SKM-1 (cell line): ENCODE measurements at regions not wholly inside any gene's neighbourhood (a gene's known extent, or its start where the extent isn't known, plus 50 kb on each side); places are given as distances from the start of the nearest gene placed in this dataset.

Source experiments
- DNase-seq: peaks from one replicate; lab custom pipeline; 2025; ENCODE audit not compliant: unreplicated experiment; lab: John Stamatoyannopoulos, UW

DNA sequence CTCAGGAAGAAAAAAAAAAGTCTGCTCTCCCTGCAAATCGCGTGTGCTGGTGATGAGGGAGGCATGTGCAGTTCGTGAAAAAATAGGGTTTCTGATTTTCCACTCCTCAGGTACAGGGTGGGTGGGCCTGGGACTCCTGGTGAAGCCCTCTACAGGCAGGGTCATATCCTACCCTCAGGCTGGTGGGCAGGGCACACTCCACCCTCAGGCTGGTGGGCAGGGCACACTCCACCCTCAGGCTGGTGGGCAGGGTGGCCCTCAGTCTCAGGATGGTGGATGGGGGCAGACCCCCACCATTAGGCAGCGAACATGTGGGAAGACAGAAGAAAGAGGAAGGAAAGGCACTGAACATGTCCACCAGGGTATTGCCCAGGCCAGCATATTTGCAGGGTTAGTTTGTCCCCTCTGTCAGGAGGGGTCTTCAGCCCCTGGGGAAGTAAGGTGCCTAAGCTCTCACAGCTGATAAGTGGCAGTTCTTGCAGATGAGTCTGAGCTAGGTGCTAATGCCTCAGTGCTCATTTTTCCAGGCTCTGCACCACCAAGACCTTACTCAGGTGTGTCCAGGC, 95.2 kb upstream of the RAB6C start:
- no peak for DNase-seq

DNA sequence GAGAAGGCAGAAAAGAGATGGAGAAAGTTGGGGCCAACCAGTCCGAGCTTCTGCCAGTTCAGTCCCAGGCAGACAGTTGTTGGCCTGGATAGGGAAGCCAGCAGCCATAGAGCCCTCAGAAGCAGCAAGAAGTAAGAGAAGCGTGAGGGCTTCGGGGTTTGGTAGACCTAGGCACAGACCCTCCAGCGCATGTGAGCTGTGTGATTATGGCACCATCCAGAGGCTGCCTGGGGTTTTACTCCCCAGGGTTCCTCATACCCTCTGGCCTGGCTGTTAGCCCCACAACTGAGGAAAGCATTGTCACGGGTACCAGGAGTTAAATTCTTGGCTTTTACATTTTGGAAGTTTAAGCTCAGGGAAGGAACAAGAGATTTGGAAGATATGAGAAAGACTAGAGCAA, 93.7 kb upstream of the RAB6C start:
- no peak for DNase-seq

DNA sequence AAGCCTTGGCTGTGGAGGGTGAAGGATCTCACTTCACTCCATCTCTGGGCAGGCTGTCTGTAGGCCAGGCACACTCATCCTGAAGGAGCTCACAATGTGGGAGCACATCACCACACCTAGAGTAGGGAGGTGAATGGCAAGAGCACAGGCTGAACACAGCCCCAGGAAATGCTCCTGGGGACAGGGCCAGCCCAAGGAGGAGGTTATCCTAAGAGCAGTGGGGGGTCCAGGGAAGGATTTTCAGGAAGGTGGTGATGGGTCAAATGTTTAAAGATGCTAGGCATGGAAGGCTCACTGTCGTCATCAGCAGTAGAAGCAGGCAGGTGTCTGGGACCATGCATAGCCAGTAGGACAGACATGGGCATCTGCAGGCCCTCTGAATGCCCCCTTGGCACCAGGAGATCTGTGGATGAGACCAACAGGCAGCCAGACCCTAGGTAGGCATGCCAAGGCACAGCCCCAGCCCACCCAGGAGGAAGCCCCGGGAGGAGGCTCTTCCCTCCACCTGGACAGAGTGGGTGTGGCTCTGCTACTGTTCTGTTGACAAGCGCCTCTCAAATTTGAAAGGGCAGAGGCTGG, 91.7 kb upstream of the RAB6C start:
- DNase-seq = no peak

GRCh38 chr2:129888461-129888860, 91.0 kb upstream of the RAB6C start:
- no peak for DNase-seq

DNA sequence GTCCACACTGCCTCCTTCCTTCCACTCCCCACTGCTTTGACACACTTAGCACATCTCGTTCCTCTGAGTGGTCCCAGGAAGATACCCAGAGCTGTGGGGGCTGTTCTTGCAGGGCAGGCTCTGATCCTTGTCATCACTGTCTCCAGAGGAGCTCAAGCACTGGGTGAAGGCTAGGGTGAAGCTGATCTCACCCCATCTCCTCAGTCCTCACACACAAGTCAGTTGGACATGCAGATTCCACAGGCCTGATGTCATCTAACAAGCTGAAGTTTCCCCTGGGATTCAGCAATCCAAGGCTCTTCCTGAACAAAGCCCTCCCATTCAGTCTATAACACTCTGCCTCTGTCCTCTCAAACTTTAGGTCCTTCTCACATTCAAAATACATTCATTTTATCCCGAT, 90.6 kb upstream of the RAB6C start:
- no peak for DNase-seq

- no peak for DNase-seq
Measured at GRCh38 chr2:129891341-129892320, 87.8 kb upstream of the RAB6C start.

DNA sequence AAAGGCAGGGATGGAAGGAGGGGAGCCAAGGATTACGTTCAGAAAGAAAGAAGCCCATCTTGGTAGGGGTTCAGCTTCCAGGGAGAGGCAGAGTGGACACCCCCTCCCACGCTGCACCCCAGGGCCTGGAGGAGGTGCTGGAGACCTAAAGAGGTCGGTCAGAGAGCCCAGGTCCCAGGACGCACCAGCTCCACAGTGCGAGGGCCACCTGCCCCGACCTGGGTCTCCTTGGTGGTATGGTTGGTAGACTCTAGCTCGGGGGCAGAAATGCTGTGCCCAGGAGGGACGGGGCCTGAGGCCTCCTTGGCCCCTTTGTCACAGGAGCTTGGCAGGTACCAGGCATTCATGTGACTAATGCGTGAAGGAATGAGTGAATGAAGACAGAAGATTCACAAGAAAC, 87.1 kb upstream of the RAB6C start:
- no peak for DNase-seq

DNA sequence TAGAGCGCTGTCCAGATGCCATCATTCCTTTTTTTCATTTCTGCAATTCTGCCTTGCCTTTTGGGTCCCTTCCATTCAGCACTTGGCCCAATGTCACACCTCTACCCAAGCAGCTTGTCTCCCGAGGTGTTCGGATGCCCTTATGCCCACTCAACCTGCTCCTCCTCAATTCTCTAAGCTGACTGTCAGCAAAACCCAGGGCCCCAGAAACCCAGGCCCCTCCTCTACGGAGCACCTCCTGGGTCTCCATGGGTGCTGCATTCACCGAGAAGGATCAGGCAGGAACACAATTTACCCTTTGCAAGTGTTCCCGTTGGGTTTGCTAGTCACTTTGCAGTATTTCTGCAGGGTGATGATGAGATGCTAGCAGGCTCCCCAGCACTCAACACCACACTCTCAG, 86.7 kb upstream of the RAB6C start:
- DNase-seq = no peak

- no peak for DNase-seq
Measured at GRCh38 chr2:129893244-129893643, 86.2 kb upstream of the RAB6C start.

- DNase-seq = no peak
Measured at GRCh38 chr2:129894616-129895015, 84.8 kb upstream of the RAB6C start.

DNA sequence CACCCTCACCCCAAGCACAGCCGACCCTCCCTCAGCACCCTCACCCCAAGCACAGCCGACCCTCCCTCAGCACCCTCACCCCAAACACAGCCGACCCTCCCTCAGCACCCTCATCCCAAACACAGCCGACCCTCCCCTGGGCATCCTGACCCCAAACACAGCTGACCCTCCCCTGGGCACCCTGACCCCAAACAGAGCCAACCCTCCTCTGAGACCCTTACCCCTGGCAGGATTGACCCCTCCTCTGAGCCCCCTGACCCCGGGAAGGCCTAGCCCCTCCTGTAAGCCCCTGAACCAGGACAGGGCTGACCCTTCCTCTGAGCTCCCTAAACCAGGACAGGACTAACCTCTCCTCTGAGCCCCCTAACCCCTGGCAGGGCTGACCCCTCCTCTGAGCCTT, 84.4 kb upstream of the RAB6C start:
- DNase-seq = no peak

DNA sequence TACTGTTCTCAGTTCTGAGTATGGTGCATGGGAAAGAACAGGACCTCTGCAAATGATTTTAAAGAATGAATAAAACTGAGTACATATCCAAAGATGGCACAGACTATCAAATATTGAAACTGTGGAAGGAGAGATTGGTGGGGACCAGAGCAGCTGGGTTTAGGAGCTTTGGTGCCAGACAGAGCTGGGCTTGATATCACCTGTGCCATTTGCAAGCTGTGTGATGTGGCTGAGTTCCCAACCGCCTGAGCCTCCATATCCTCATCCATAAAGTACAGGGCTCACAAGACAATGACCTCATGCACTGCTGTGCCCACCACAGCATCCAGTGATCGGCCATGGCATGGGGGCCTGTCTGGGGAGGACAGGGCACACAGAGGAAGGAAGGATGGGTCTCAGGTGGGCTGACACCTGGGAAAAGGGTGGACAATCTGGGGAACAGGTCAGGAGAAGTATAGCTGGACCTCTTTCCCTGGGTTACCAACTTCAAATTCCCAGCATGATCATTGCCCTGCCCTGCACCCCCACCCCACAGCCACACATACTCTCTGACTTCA, 83.9 kb upstream of the RAB6C start:
- no peak for DNase-seq

- DNase-seq = no peak
Measured at GRCh38 chr2:129896226-129897100, 83.0 kb upstream of the RAB6C start.

DNA sequence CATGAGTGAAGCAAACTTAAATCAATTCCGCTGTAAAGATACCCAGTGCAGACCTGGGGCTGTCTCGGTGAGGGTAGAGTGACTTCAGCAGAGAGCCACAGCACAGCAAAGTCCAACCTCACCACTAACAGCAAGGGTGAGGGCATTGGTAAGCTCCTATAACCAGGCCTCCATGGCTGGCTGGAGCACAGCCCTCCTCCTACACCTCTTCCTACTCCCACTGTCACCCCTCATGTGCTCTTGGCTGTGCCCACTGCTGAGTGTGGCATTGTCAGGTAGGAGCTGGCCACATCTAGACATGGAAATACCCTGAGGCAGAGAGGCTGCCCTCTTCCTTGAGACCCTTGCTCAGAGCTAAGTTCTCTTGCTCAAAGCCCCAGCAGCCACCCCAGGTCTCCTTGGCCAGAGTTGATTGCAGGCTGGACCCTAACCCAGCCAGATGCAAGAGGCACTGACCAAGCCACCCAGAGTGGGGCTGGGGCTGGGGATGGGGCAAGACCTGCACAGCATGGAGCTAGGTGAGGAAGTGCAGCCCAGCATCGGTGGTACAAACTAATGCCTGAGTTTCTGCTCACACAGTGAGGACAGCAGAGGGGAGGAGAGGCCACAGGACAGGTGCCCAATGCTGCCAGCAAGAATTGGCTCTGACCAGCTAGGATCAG, 77.6 kb upstream of the RAB6C start:
- no peak for DNase-seq

DNA sequence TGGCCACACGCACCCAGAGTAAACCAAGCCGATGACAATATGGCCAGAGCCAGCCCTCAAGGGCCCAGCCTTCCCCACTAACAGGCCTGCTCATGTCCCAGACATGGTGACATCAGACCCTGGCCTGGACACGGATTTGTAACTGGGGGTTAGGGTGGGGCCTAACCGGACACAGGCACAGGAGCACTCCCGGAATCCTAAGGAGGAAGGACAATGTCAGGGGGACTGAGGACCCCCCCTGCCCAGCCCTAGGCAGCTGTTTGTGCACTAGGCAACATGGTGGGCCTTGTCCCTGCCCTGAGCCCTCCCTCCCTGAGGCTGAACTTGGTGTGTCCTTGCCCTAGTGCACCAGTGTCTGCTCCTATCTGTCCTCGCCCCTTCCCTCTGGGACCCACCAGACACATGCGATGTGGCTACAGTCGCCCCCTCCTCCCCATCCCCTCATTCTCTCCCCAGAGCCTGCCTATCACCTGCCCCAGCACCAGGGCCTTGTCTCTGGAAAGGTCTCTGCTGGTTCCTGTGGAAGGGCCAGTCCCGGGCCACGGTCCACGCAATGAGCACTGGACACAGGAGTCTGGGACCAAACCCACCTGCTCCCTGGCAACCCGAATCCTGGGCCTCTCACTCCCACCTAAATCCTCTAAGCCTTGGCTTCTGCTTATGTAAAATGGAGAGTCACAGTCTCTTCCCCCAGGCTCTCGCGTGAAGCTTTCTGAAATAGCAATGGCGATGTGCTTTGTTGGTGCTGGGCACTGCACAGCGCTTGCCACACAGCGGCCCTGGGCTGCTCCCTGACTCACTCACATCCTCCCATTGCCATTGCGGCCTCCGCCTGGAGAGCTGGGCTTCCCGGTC, 76.5 kb upstream of the RAB6C start:
- no peak for DNase-seq

DNA sequence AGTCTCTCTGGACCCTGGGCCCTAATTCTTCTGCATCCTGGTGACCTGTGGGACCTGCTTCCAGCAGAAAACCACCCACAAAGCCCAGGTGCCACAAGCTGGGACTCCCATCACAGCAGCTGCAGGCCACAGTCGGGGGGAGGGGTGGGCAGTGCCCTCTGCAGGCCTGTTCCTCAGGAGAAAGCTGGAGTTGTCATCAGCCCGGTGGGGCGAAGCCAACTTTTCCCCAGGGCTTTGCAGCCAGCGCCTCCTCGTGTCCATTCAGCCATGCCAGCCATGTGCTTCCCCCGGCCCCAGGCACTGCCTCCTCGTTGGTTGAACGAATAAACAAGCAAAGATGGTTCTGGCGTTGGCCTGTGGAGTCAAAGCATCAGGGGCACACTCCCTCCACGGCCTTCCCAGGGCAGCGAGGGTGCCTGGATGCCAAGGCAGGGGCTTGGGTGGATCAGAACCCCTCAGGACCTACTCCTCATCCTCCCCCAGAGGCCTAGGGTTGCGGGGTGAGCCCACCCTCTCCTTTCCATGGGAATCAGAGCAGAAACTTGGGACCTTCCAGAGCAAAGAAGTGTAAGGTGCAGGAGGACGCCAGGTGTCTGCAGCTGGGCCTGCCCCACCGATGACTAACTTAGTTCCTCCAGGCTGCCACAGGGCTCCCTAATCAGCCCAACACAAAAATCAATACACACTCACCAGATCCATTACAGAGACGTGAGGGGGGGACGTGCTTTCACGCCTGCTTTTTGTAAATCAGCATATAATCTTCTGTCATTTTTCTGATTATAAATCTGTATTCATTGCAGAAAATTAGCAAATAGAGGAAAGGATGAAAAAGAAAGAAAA, 75.7 kb upstream of the RAB6C start:
- DNase-seq = no peak

- no peak for DNase-seq
Measured at GRCh38 chr2:129904532-129905446, 74.7 kb upstream of the RAB6C start.

DNA sequence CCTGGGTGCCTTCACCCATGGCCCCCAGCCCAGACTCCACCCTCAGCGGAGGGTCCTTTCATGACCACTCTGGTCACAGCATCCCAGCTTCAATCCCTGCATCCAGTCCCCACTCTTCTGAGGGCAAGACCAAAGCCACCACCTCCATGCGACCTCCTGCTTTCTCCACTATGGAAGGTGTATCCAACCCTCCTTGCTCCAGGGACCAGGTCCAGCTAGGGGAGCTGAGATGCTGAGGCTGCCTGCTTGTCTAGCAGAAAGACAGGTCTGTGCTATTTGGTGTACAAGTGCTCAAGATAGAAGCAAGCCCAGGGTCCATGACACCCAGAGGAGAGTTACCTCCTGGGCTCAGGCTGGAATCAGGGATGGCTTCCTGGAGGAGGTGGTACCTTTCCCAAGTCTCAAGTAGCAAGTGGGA, 73.8 kb upstream of the RAB6C start:
- DNase-seq = no peak
